H9 (cell line): ENCODE measurements at regions not wholly inside any gene's neighbourhood (a gene's known extent, or its start where the extent isn't known, plus 50 kb on each side); places are given as distances from the start of the nearest gene placed in this dataset.

Source experiments
- DNase-seq: peaks from one replicate; pipeline ENCODE4 v3.0.0-alpha.2; 2017
- H2AFZ ChIP-seq: one replicate; pipeline ENCODE4 v1.6.1; 2013; ENCODE audit warnings: mild to moderate bottlenecking, low read length, control low read depth, moderate library complexity
- H2AK5ac ChIP-seq: 2 replicates; pipeline ENCODE4 v1.6.1; 2013; ENCODE audit warnings: low read length, control low read depth, mixed read lengths; ENCODE audit not compliant: insufficient read length
- H2BK120ac ChIP-seq: one replicate; pipeline ENCODE4 v1.6.1; 2013; ENCODE audit warnings: low read depth, mild to moderate bottlenecking, low read length, control low read depth, inconsistent platforms; ENCODE audit not compliant: poor library complexity, severe bottlenecking
- H2BK12ac ChIP-seq: 2 replicates; pipeline ENCODE4 v1.6.1; 2013; ENCODE audit warnings: low read length, control low read depth, mixed read lengths, low read depth; ENCODE audit not compliant: insufficient read length
- H2BK15ac ChIP-seq: 2 replicates; pipeline ENCODE4 v1.6.1; 2013; ENCODE audit warnings: low read depth, low read length, control low read depth
- H2BK20ac ChIP-seq: one replicate; pipeline ENCODE4 v1.6.1; 2013; ENCODE audit warnings: low read depth, mild to moderate bottlenecking, low read length, control low read depth, inconsistent platforms; ENCODE audit not compliant: poor library complexity, severe bottlenecking
- H2BK5ac ChIP-seq: 2 replicates; pipeline ENCODE4 v1.6.1; 2013; ENCODE audit warnings: low read length, control low read depth, mixed read lengths; ENCODE audit not compliant: insufficient read length
- H3K14ac ChIP-seq: 2 replicates; pipeline ENCODE4 v1.6.1; 2013; ENCODE audit warnings: low read length, control low read depth; ENCODE audit not compliant: insufficient read depth
- H3K18ac ChIP-seq: 2 replicates; pipeline ENCODE4 v1.6.1; 2013; ENCODE audit warnings: low read depth, mild to moderate bottlenecking, mixed read lengths, low read length, control low read depth; ENCODE audit not compliant: insufficient read length
- H3K23ac ChIP-seq: 2 replicates; pipeline ENCODE4 v1.6.1; 2013; ENCODE audit warnings: low read length, control low read depth, mixed read lengths, low read depth; ENCODE audit not compliant: insufficient read length
- H3K23me2 ChIP-seq: 2 replicates; pipeline ENCODE4 v1.6.1; 2013; ENCODE audit warnings: low read depth, mild to moderate bottlenecking, mixed read lengths, low read length, control low read depth; ENCODE audit not compliant: insufficient read length, poor library complexity, severe bottlenecking
- H3K27ac ChIP-seq: 2 replicates; pipeline ENCODE4 v1.5.1; 2013; ENCODE audit warnings: low read length, control low read depth, mixed read lengths, low read depth; ENCODE audit not compliant: insufficient read length
- H3K27me3 ChIP-seq: 2 replicates; pipeline ENCODE4 v1.6.1; 2013; ENCODE audit warnings: low read length, control low read depth, inconsistent platforms; ENCODE audit not compliant: insufficient read depth
- H3K4ac ChIP-seq: 2 replicates; pipeline ENCODE4 v1.6.1; 2013; ENCODE audit warnings: low read depth, mild to moderate bottlenecking, control low read depth, inconsistent platforms, low read length, moderate library complexity
- H3K4me1 ChIP-seq: 2 replicates; pipeline ENCODE4 v1.6.1; 2013; ENCODE audit warnings: low read length, control low read depth, inconsistent platforms; ENCODE audit not compliant: insufficient read depth
- H3K4me2 ChIP-seq: 2 replicates; pipeline ENCODE4 v1.6.1; 2013; ENCODE audit warnings: low read length, control low read depth, mixed read lengths; ENCODE audit not compliant: insufficient read length, insufficient read depth
- H3K56ac ChIP-seq: 2 replicates; pipeline ENCODE4 v1.6.1; 2013; ENCODE audit warnings: low read depth, mild to moderate bottlenecking, mixed read lengths, low read length, control low read depth; ENCODE audit not compliant: insufficient read length
- H3K79me1 ChIP-seq: 2 replicates; pipeline ENCODE4 v1.6.1; 2013; ENCODE audit warnings: low read depth, mild to moderate bottlenecking, moderate library complexity, low read length, control low read depth, inconsistent platforms; ENCODE audit not compliant: insufficient read depth, poor library complexity, severe bottlenecking
- H3K79me2 ChIP-seq: 2 replicates; pipeline ENCODE4 v1.6.1; 2013; ENCODE audit warnings: low read length, control low read depth, inconsistent platforms; ENCODE audit not compliant: insufficient read depth
- H3K9ac ChIP-seq: 2 replicates; pipeline ENCODE4 v1.6.1; 2013; ENCODE audit warnings: low read length, control low read depth, mixed read lengths; ENCODE audit not compliant: insufficient read length; ENCODE audit errors: extremely low read depth
- H3K9me3 ChIP-seq: one replicate; pipeline ENCODE4 v1.6.1; 2013; ENCODE audit warnings: low read depth, low read length, inconsistent platforms; ENCODE audit not compliant: control insufficient read depth
- H3T11ph ChIP-seq: one replicate; pipeline ENCODE4 v1.6.1; 2013; ENCODE audit warnings: mild to moderate bottlenecking, low read length, control low read depth, inconsistent platforms
- H4K20me1 ChIP-seq: one replicate; pipeline ENCODE4 v1.6.1; 2013; ENCODE audit not compliant: control insufficient read depth, insufficient read length, insufficient read depth
- H4K5ac ChIP-seq: 2 replicates; pipeline ENCODE4 v1.6.1; 2013; ENCODE audit warnings: low read depth, mild to moderate bottlenecking, mixed read lengths, low read length, control low read depth; ENCODE audit not compliant: insufficient read length
- H4K8ac ChIP-seq: replicated peaks from 2 replicates; pipeline ENCODE4 v1.6.1; 2013; ENCODE audit warnings: low read length, control low read depth, mixed read lengths, low read depth; ENCODE audit not compliant: insufficient read length
- H4K91ac ChIP-seq: 2 replicates; pipeline ENCODE4 v1.6.1; 2013; ENCODE audit warnings: low read depth, mild to moderate bottlenecking, moderate library complexity, mixed read lengths, low read length, control low read depth; ENCODE audit not compliant: insufficient read length
- H3K27ac Mint-ChIP-seq, 3 experiments: 2 replicates in 2 of 3; 3 replicates in 1 of 3; pipeline ENCODE4 v1.8.0; 2020 to 2021; ENCODE audit warnings: mixed read lengths in 3 of 3, mild to moderate bottlenecking in 1 of 3, moderate library complexity in 1 of 3
- H3K27me3 Mint-ChIP-seq: 2 replicates; pipeline ENCODE4 v1.8.0; 2021; ENCODE audit warnings: low read depth, mild to moderate bottlenecking, moderate library complexity, mixed read lengths
- H3K36me3 Mint-ChIP-seq, 3 experiments: 2 replicates in 2 of 3; 3 replicates in 1 of 3; pipeline ENCODE4 v1.8.0; 2020 to 2021; ENCODE audit warnings: low read depth in 3 of 3, mixed read lengths in 3 of 3; ENCODE audit not compliant: insufficient read depth in 1 of 3
- H3K4me1 Mint-ChIP-seq, 2 experiments: 2 replicates each; pipeline ENCODE4 v1.8.0; 2020; ENCODE audit warnings: mixed read lengths in 2 of 2
- H3K4me3 Mint-ChIP-seq, 2 experiments: 2 replicates in 1 of 2; 3 replicates in 1 of 2; pipeline ENCODE4 v1.8.0; 2020 to 2021; ENCODE audit warnings: mild to moderate bottlenecking in 2 of 2, mixed read lengths in 2 of 2, moderate library complexity in 1 of 2
- H3K9me3 Mint-ChIP-seq, 2 experiments: 2 replicates in 1 of 2; 3 replicates in 1 of 2; pipeline ENCODE4 v1.8.0; 2020; ENCODE audit warnings: mild to moderate bottlenecking in 2 of 2, mixed read lengths in 2 of 2, moderate library complexity in 1 of 2
- CTCF ChIP-seq: fragments of 200-600 bp; sonication (generic); conservative IDR thresholded peaks from 3 replicates; pipeline ENCODE4 v1.8.0; 2021; ENCODE audit warnings: antibody characterized with exemption, mild to moderate bottlenecking
- WGBS: extraction: QIAGEN DNeasy Blood & Tissue Kit; methylation state at CpG from one replicate; pipeline ENCODE4 v1.1.7; 2013; ENCODE audit warnings: missing lambda C conversion rate, low lambda C conversion rate, mixed read lengths; ENCODE audit not compliant: insufficient read length; ENCODE audit errors: extremely low coverage; 5-methylcytosine and 5-hydroxymethylcytosine counted together

GRCh38 chr2:156702541-156702940 is 266.4 kb downstream of the GPD2 start:
- no peak overlapping the region for H3K4ac ChIP-seq
- no peak overlapping the region for H3K23ac ChIP-seq
- WGBS: no CpG with 5 or more reads among the region's 3 CpGs
- no peaks in the 10 kb centered on the region for H3K27me3 ChIP-seq
- no peak overlapping the region for H3K4me2 ChIP-seq
- no peak for TF ChIP-seq CTCF
- H3T11ph ChIP-seq: no peak overlapping the region
- no peaks in the 10 kb centered on the region for H3K36me3 Mint-ChIP-seq
- no peak overlapping the region for H2BK120ac ChIP-seq
- no peaks in the 10 kb centered on the region for H4K20me1 ChIP-seq
- no peaks in the 10 kb centered on the region for H3K23me2 ChIP-seq
- H3K27me3 Mint-ChIP-seq: no peaks in the 10 kb centered on the region
- no peak overlapping the region for H3K18ac ChIP-seq
- H2BK5ac ChIP-seq: no peak overlapping the region
- H3K79me1 ChIP-seq: no peaks in the 10 kb centered on the region
- H3K4me1 Mint-ChIP-seq: peaks cover 42% of the 10 kb centered on the region in 2 experiments
- no peak overlapping the region for H3K14ac ChIP-seq
- H4K8ac ChIP-seq: no peak overlapping the region
- peaks cover 2% of the 10 kb centered on the region; the same call in 1 of the 2 replicates for H3K4me1 ChIP-seq
- H2AFZ ChIP-seq: no peak overlapping the region
- peak overlapping the region; percentile 27 to 90 (median 53); a peak in 6 of 7 replicates for H3K27ac Mint-ChIP-seq
- no peak overlapping the region for H2BK20ac ChIP-seq
- DNase-seq: no peak
- no peak overlapping the region for H2BK12ac ChIP-seq
- H4K5ac ChIP-seq: no peak overlapping the region
- no peak overlapping the region for H3K9ac ChIP-seq
- H3K27ac ChIP-seq: no peak overlapping the region
- H3K56ac ChIP-seq: no peak overlapping the region
- H3K79me2 ChIP-seq: no peaks in the 10 kb centered on the region
- no peak overlapping the region for H2BK15ac ChIP-seq
- H2AK5ac ChIP-seq: no peak overlapping the region
- H3K9me3 Mint-ChIP-seq: no peaks in the 10 kb centered on the region
- H3K9me3 ChIP-seq: no peaks in the 10 kb centered on the region
- H4K91ac ChIP-seq: no peak overlapping the region
- H3K4me3 Mint-ChIP-seq: no peak overlapping the region
